ENCODE measurements at regions not wholly inside any gene's neighbourhood (a gene's known extent, or its start where the extent isn't known, plus 50 kb on each side); places are given as distances from the start of the nearest gene placed in this dataset.

GRCh38 chr5:43920422-43920821, 317.4 kb downstream of the NNT start:
- intact Hi-C loops (cut with DNase I; ENCODE audit: low total_unique reads): no loop called here

GRCh38 chr5:43917925-43918324, 314.9 kb downstream of the NNT start:
- no peaks in the 10 kb centered on the region for H3K27me3 ChIP-seq
- TF ChIP-seq POLR2A (IDR thresholded peaks at IDR 0.05): no peak
- TF ChIP-seq CTCF (IDR thresholded peaks at IDR 0.05): no peak
- H3K4me1 ChIP-seq: no peaks in the 10 kb centered on the region
- H3K36me3 ChIP-seq (ENCODE audit: low read depth, missing control alignments): no peaks in the 10 kb centered on the region
- intact Hi-C loops (cut with DNase I; ENCODE audit: low total_unique reads): no loop called here
- no peak overlapping the region for H3K4me3 ChIP-seq
- no peak overlapping the region for H3K27ac ChIP-seq
- no peaks in the 10 kb centered on the region for H3K9me3 ChIP-seq
- no peak for DNase-seq
- WGBS, 2 donors: 56 to 61% methylated on average over 2 to 3 of the region's 3 CpGs

More at GRCh38 chr5:43920422-43920821, 317.4 kb downstream of the NNT start:
- no peak overlapping the region for H3K4me3 ChIP-seq
- H3K36me3 ChIP-seq (ENCODE audit: low read depth, missing control alignments): no peaks in the 10 kb centered on the region
- H3K27ac ChIP-seq: no peak overlapping the region
- TF ChIP-seq POLR2A (IDR thresholded peaks at IDR 0.05) (no peak), CTCF (IDR thresholded peaks at IDR 0.05) (no peak)
- DNase-seq: no peak
- no peaks in the 10 kb centered on the region for H3K9me3 ChIP-seq
- no peaks in the 10 kb centered on the region for H3K27me3 ChIP-seq
- H3K4me1 ChIP-seq: no peaks in the 10 kb centered on the region

- no peak overlapping the region for H3K4me3 ChIP-seq
- H3K4me1 ChIP-seq: no peaks in the 10 kb centered on the region
- intact Hi-C loops (cut with DNase I; ENCODE audit: low total_unique reads): no loop called here
- H3K27ac ChIP-seq: no peak overlapping the region
- H3K27me3 ChIP-seq: no peaks in the 10 kb centered on the region
- DNase-seq: no peak
- no peaks in the 10 kb centered on the region for H3K36me3 ChIP-seq (ENCODE audit: low read depth, missing control alignments)
- TF ChIP-seq POLR2A (IDR thresholded peaks at IDR 0.05) (no peak), CTCF (IDR thresholded peaks at IDR 0.05) (no peak)
- no peaks in the 10 kb centered on the region for H3K9me3 ChIP-seq
These were observed 300.1 kb downstream of the NNT start for GRCh38 chr5:43903129-43903528.

GRCh38 chr5:43900974-43901373, 298.0 kb downstream of the NNT start:
- Histone ChIP-seq H3K36me3 (ENCODE audit: low read depth, missing control alignments) (no peaks in the 10 kb centered on the region), H3K4me1 (no peaks in the 10 kb centered on the region), H3K9me3 (no peaks in the 10 kb centered on the region), H3K27me3 (no peaks in the 10 kb centered on the region), H3K4me3 (no peak overlapping the region), H3K27ac (no peak overlapping the region)
- no peak for DNase-seq
- intact Hi-C loops (cut with DNase I; ENCODE audit: low total_unique reads): no loop called here
- TF ChIP-seq POLR2A (IDR thresholded peaks at IDR 0.05): no peak
- no peak for TF ChIP-seq CTCF (IDR thresholded peaks at IDR 0.05)
- WGBS, 2 donors: 59 to 78% methylated on average over 1 of the region's 1 CpG

GRCh38 chr5:43895876-43896275, 292.9 kb downstream of the NNT start:
- TF ChIP-seq POLR2A (IDR thresholded peaks at IDR 0.05) (no peak), CTCF (IDR thresholded peaks at IDR 0.05) (no peak)
- no peaks in the 10 kb centered on the region for H3K27me3 ChIP-seq
- intact Hi-C loops (cut with DNase I; ENCODE audit: low total_unique reads): no loop called here
- no peak overlapping the region for H3K4me3 ChIP-seq
- no peaks in the 10 kb centered on the region for H3K4me1 ChIP-seq
- WGBS, 2 donors: 64 to 88% methylated on average over 1 of the region's 1 CpG
- no peak overlapping the region for H3K27ac ChIP-seq
- DNase-seq: no peak
- no peaks in the 10 kb centered on the region for H3K36me3 ChIP-seq (ENCODE audit: low read depth, missing control alignments)
- no peaks in the 10 kb centered on the region for H3K9me3 ChIP-seq

Data from testis (tissue), 2 donors.